Mesenchymal stem cell (in vitro differentiated cells and primary cell): ENCODE measurements at regions not wholly inside any gene's neighbourhood (a gene's known extent, or its start where the extent isn't known, plus 50 kb on each side); places are given as distances from the start of the nearest gene placed in this dataset.

ENCODE experiments used
- DNase-seq: peaks from one replicate; pipeline ENCODE4 v3.0.0-alpha.2; 2013
- H2AFZ ChIP-seq: one replicate; pipeline ENCODE4 v1.6.1; 2013; ENCODE audit warnings: low read depth, mild to moderate bottlenecking, control low read depth, inconsistent platforms, low read length, moderate library complexity
- H2AK5ac ChIP-seq: 2 replicates; pipeline ENCODE4 v1.6.1; 2013; ENCODE audit warnings: low read length, moderate library complexity, mild to moderate bottlenecking, inconsistent platforms; ENCODE audit not compliant: severe bottlenecking
- H2BK120ac ChIP-seq: one replicate; pipeline ENCODE4 v1.6.1; 2013; ENCODE audit warnings: low read depth, mild to moderate bottlenecking, inconsistent platforms, low read length, moderate library complexity
- H2BK12ac ChIP-seq, 2 experiments: one replicate each; pipeline ENCODE4 v1.6.1; 2013; ENCODE audit warnings: inconsistent platforms in 2 of 2, low read length in 2 of 2, mild to moderate bottlenecking in 2 of 2, moderate library complexity in 2 of 2, control low read depth in 1 of 2
- H2BK15ac ChIP-seq: one replicate; pipeline ENCODE4 v1.6.1; 2013; ENCODE audit warnings: mild to moderate bottlenecking, low read depth, inconsistent platforms; ENCODE audit not compliant: poor library complexity, severe bottlenecking
- H2BK5ac ChIP-seq: 2 replicates; pipeline ENCODE4 v1.6.1; 2013; ENCODE audit warnings: low read depth, mild to moderate bottlenecking, low read length, control low read depth, inconsistent platforms; ENCODE audit not compliant: poor library complexity, severe bottlenecking
- H3K14ac ChIP-seq, 2 experiments: one replicate each; pipeline ENCODE4 v1.6.1; 2013; ENCODE audit warnings: inconsistent platforms in 2 of 2, low read length in 2 of 2, control low read depth in 1 of 2, mild to moderate bottlenecking in 1 of 2, moderate library complexity in 1 of 2
- H3K18ac ChIP-seq, 2 experiments: one replicate each; pipeline ENCODE4 v1.6.1; 2013; ENCODE audit warnings: inconsistent platforms in 2 of 2, low read length in 2 of 2, control low read depth in 1 of 2, low read depth in 1 of 2, mild to moderate bottlenecking in 1 of 2
- H3K23ac ChIP-seq, 2 experiments: one replicate each; pipeline ENCODE4 v1.6.1; 2013; ENCODE audit warnings: inconsistent platforms in 2 of 2, low read length in 2 of 2, mild to moderate bottlenecking in 2 of 2, moderate library complexity in 2 of 2, control low read depth in 1 of 2
- H3K27ac ChIP-seq: 2 replicates; pipeline ENCODE4 v1.5.1; 2013; ENCODE audit warnings: mild to moderate bottlenecking, moderate library complexity, low read length, control low read depth, inconsistent platforms; ENCODE audit not compliant: poor library complexity, severe bottlenecking
- H3K27me3 ChIP-seq, 2 experiments: 2 replicates each; pipeline versions ENCODE4 v1.6.1 to v1.7.0; 2013; ENCODE audit warnings: low read length in 2 of 2, mild to moderate bottlenecking in 2 of 2, moderate library complexity in 2 of 2, control low read depth in 1 of 2, inconsistent platforms in 1 of 2; ENCODE audit not compliant: control insufficient read depth in 1 of 2, insufficient read depth in 1 of 2
- H3K36me3 ChIP-seq, 2 experiments: 2 replicates each; pipeline versions ENCODE4 v1.6.1 to v1.7.0; 2013; ENCODE audit warnings: low read length in 2 of 2, control low read depth in 1 of 2, inconsistent platforms in 1 of 2, low read depth in 1 of 2, mild to moderate bottlenecking in 1 of 2; ENCODE audit not compliant: insufficient read depth in 2 of 2, control insufficient read depth in 1 of 2
- H3K4ac ChIP-seq, 2 experiments: one replicate each; pipeline ENCODE4 v1.6.1; 2013; ENCODE audit warnings: inconsistent platforms in 2 of 2, low read length in 2 of 2, mild to moderate bottlenecking in 2 of 2, moderate library complexity in 2 of 2, control low read depth in 1 of 2, low read depth in 1 of 2
- H3K4me1 ChIP-seq: 2 replicates; pipeline ENCODE4 v1.6.1; 2013; ENCODE audit warnings: low read depth, low read length, control low read depth; ENCODE audit not compliant: control insufficient read depth, insufficient read depth
- H3K4me2 ChIP-seq: 2 replicates; pipeline ENCODE4 v1.6.1; 2013; ENCODE audit warnings: low read length, mild to moderate bottlenecking, inconsistent platforms; ENCODE audit not compliant: poor library complexity, severe bottlenecking
- H3K4me3 ChIP-seq, 2 experiments: 2 replicates each; pipeline versions ENCODE4 v1.5.1 to v1.7.0; 2013; ENCODE audit warnings: low read length in 2 of 2, mild to moderate bottlenecking in 2 of 2, control low read depth in 1 of 2, low read depth in 1 of 2; ENCODE audit not compliant: insufficient read depth in 1 of 2
- H3K79me1 ChIP-seq: replicated peaks from 2 replicates; pipeline ENCODE4 v1.6.1; 2013; ENCODE audit warnings: mild to moderate bottlenecking, control low read depth, low read length, inconsistent platforms; ENCODE audit not compliant: poor library complexity, severe bottlenecking
- H3K9ac ChIP-seq: 2 replicates; pipeline ENCODE4 v1.7.0; 2013; ENCODE audit warnings: mild to moderate bottlenecking, low read length, moderate library complexity
- H3K9me3 ChIP-seq: 2 replicates; pipeline ENCODE4 v1.7.0; 2013; ENCODE audit warnings: mild to moderate bottlenecking, low read length; ENCODE audit not compliant: control insufficient read depth
- H4K8ac ChIP-seq: one replicate; pipeline ENCODE4 v1.6.1; 2013; ENCODE audit warnings: inconsistent platforms, mild to moderate bottlenecking, low read length, moderate library complexity
- H4K91ac ChIP-seq: one replicate; pipeline ENCODE4 v1.6.1; 2013; ENCODE audit warnings: mild to moderate bottlenecking, low read length, inconsistent platforms
- WGBS: methylation state at CpG from one replicate; pipeline ENCODE4 v1.1.7; 2013; ENCODE audit warnings: mixed read lengths; 5-methylcytosine and 5-hydroxymethylcytosine counted together

DNA sequence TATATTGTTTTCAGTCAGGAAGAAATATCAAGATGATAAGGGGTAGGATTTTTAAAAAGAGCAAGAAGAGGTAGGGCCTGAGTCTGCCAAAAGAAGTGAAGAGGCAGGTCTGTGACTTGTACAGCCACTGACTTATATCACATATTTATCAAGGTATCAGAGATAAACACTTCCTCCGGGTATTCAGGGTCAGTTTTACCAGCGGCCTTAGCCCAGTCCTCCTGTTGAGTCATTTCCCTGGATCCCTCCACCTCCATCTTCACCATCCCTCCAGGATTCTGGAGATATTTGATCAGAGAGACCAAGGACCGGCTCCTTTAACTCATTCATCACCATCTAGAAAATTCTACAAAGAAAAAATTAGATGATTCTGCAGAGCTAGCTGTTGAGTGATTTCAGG is 375.7 kb upstream of the TUSC1 start:
- Histone ChIP-seq H3K18ac (no peak overlapping the region), H3K27ac (no peak overlapping the region), H2BK15ac (no peak overlapping the region), H2BK5ac (no peak overlapping the region), H3K36me3 (no peaks in the 10 kb centered on the region), H3K4me1 (peaks cover 2% of the 10 kb centered on the region), H3K9me3 (no peaks in the 10 kb centered on the region), H2AFZ (no peak overlapping the region), H2BK12ac (no peak overlapping the region), H3K4me2 (no peak overlapping the region), H3K14ac (no peak overlapping the region), H3K79me1 (no peaks in the 10 kb centered on the region), H3K4me3 (no peak overlapping the region), H3K27me3 (no peaks in the 10 kb centered on the region), H3K9ac (no peak overlapping the region), H4K8ac (no peak overlapping the region), H3K4ac (no peak overlapping the region), H3K23ac (no peak overlapping the region), H2BK120ac (no peak overlapping the region), H2AK5ac (no peak overlapping the region), H4K91ac (no peak overlapping the region)
- no peak for DNase-seq
- WGBS, result 54% methylated on average over 3 of the region's 3 CpGs

DNA sequence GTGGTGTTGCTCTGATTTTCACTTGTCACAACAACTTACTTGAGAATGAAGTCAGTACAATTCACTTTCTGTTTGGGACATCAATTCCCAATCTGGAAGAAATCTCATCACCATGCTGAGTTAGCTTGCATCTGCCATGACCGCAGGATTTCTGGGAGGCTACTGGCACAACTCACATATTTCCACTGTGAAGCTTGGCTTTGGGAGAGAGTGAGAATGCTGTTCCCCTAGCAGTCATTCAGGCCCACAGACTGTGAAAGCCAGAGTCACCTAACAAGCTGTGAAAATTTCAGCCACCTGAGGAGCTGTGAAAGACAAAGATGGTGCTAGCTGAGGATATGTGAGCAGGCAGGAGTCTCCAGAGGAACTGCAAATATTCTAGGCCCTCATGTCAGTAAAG is 365.2 kb upstream of the TUSC1 start:
- H2BK15ac ChIP-seq, result no peak overlapping the region
- H3K9me3 ChIP-seq, result peaks cover 17% of the 10 kb centered on the region
- H2AFZ ChIP-seq, result no peak overlapping the region
- DNase-seq, result no peak
- no peak overlapping the region for H3K27ac ChIP-seq
- H2AK5ac ChIP-seq, result no peak overlapping the region
- no peak overlapping the region for H2BK12ac ChIP-seq
- H3K36me3 ChIP-seq, result no peaks in the 10 kb centered on the region
- H3K14ac ChIP-seq, result no peak overlapping the region
- WGBS, result 91% methylated on average over 1 of the region's 1 CpG
- H4K91ac ChIP-seq, result no peak overlapping the region
- H3K4ac ChIP-seq, result no peak overlapping the region
- H4K8ac ChIP-seq, result no peak overlapping the region
- H3K4me3 ChIP-seq, result no peak overlapping the region
- no peak overlapping the region for H3K18ac ChIP-seq
- H2BK5ac ChIP-seq, result no peak overlapping the region
- no peak overlapping the region for H3K23ac ChIP-seq
- no peaks in the 10 kb centered on the region for H3K4me1 ChIP-seq
- no peaks in the 10 kb centered on the region for H3K27me3 ChIP-seq
- no peak overlapping the region for H3K4me2 ChIP-seq
- no peak overlapping the region for H2BK120ac ChIP-seq
- no peaks in the 10 kb centered on the region for H3K79me1 ChIP-seq
- H3K9ac ChIP-seq, result no peak overlapping the region

DNA sequence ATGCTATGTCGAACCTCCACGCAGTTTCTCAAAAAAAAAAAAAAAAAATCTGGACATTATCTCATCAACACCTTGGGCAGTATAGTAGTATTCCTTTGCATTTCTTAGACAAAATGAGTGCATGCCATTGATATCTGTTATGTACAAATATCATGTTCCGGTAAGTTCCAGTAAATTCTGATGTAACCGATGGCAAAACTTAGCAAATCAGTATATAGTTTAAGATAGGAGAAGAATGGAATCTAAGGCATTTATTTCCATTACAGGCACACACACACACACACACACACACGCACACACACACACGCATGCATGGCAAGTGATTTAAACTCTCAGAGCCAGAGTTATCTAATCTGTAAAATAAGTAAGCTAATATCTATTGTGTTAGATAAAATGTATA is 356.5 kb upstream of the TUSC1 start:
- Histone ChIP-seq H3K4me1 (no peaks in the 10 kb centered on the region), H3K27me3 (no peaks in the 10 kb centered on the region), H3K4me3 (no peak overlapping the region), H3K4ac (no peak overlapping the region), H3K18ac (no peak overlapping the region), H3K79me1 (no peaks in the 10 kb centered on the region), H4K8ac (no peak overlapping the region), H4K91ac (no peak overlapping the region), H3K9ac (no peak overlapping the region), H3K4me2 (no peak overlapping the region), H2BK15ac (no peak overlapping the region), H3K9me3 (peaks cover 18% of the 10 kb centered on the region), H2BK120ac (no peak overlapping the region), H2AFZ (no peak overlapping the region), H2AK5ac (no peak overlapping the region), H3K23ac (no peak overlapping the region), H3K14ac (no peak overlapping the region), H2BK12ac (no peak overlapping the region), H2BK5ac (no peak overlapping the region), H3K36me3 (no peaks in the 10 kb centered on the region), H3K27ac (no peak overlapping the region)
- DNase-seq, result peak; percentile 31
- 80% methylated on average over 1 of the region's 6 CpGs for WGBS

DNA sequence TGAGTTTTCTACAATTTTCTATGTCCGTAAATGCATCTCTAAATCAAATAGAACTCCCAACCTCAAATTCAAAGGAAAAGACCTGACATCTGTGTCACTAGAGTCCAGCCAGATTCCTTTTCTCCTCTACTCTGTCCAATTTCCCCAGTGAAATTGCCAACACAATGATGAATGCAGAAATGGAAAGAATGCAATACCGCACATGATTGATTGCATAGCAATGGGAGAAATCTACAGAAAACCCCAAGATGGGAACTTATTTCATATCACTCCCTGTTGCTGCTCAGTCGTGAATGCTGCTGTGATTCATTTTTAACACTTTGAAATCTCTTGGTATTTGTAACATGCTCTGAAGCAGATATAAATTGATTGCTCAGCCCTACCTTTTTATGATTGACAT is 355.1 kb upstream of the TUSC1 start:
- H2AFZ ChIP-seq, result no peak overlapping the region
- no peak overlapping the region for H4K91ac ChIP-seq
- peaks cover 8% of the 10 kb centered on the region for H3K9me3 ChIP-seq
- no peak overlapping the region for H3K4me2 ChIP-seq
- H3K79me1 ChIP-seq, result no peaks in the 10 kb centered on the region
- no peak for DNase-seq
- no peak overlapping the region for H2BK12ac ChIP-seq
- no peaks in the 10 kb centered on the region for H3K36me3 ChIP-seq
- no peak overlapping the region for H3K14ac ChIP-seq
- no peak overlapping the region for H3K23ac ChIP-seq
- no peak overlapping the region for H2BK15ac ChIP-seq
- H2BK5ac ChIP-seq, result no peak overlapping the region
- no peak overlapping the region for H3K4me3 ChIP-seq
- no peak overlapping the region for H3K27ac ChIP-seq
- WGBS, result 72% methylated on average over 3 of the region's 3 CpGs
- no peak overlapping the region for H2BK120ac ChIP-seq
- H4K8ac ChIP-seq, result no peak overlapping the region
- H3K4me1 ChIP-seq, result no peaks in the 10 kb centered on the region
- no peak overlapping the region for H3K4ac ChIP-seq
- no peak overlapping the region for H3K18ac ChIP-seq
- H3K27me3 ChIP-seq, result no peaks in the 10 kb centered on the region
- no peak overlapping the region for H2AK5ac ChIP-seq
- no peak overlapping the region for H3K9ac ChIP-seq
